Peyer's patch (tissue), 4 donors: ENCODE measurements at regions not wholly inside any gene's neighbourhood (a gene's known extent, or its start where the extent isn't known, plus 50 kb on each side); places are given as distances from the start of the nearest gene placed in this dataset.

Source experiments
- POLR2A ChIP-seq, 2 donors: fragments of 450-650 bp; IDR thresholded peaks; one replicate each; pipeline ENCODE4 v1.5.1; 2017; ENCODE audit warnings: antibody characterized with exemption in 2 of 2, mild to moderate bottlenecking in 2 of 2, moderate library complexity in 2 of 2
- TF ChIP-seq, protein P1 (sequence below), 6 experiments: fragments of 450-650 bp in 4 of 6; fragments of 200-600 bp in 2 of 6; sonication (generic) in 1 of 6; IDR thresholded peaks; one replicate each; pipeline ENCODE4 v1.5.1; 2017 to 2019; ENCODE audit warnings: antibody characterized with exemption in 6 of 6, mild to moderate bottlenecking in 3 of 6, moderate library complexity in 1 of 6

DNA sequence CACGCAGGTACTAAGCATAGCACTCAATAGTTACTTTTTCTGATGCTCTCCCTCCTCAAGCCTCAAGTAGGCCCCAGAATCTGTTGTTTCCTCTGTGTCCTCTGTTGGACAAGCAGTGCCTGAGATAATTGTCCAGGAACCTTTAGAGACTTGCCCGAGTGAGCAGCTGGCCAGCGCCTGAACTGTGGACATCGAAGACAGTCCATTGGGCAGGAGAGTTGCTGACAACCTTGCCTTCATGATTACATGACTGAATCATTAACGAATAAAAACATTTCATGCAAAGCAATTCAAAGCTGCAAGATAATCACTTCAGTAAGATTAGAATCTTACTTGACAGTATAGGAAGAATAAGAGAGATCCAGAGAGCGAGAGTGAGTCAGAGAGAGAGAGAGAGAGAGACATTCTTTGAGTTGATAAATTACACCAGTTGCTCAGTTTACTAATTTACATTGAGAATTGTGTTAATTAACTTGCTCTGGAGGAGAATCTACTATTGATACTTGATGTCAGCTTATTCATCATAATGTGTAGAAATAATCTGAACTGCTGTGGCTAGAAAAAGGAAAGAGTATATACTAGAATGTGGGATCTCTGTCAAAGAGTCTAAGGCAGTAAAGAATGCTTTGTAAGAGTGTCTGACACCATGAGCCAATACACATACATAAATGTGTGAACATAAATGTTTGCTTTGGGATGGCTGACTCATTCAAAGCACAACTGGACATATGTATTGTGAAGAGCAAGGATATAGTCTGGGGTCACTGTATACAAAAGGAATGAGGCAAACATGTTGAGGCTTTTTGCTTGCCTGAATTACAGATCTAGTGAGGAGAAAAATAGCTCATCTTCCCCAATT, 216.0 kb downstream of the ZNF326 start:
- no peak for TF ChIP-seq POLR2A (IDR thresholded peaks at IDR 0.05)
- TF ChIP-seq, protein P1, sequence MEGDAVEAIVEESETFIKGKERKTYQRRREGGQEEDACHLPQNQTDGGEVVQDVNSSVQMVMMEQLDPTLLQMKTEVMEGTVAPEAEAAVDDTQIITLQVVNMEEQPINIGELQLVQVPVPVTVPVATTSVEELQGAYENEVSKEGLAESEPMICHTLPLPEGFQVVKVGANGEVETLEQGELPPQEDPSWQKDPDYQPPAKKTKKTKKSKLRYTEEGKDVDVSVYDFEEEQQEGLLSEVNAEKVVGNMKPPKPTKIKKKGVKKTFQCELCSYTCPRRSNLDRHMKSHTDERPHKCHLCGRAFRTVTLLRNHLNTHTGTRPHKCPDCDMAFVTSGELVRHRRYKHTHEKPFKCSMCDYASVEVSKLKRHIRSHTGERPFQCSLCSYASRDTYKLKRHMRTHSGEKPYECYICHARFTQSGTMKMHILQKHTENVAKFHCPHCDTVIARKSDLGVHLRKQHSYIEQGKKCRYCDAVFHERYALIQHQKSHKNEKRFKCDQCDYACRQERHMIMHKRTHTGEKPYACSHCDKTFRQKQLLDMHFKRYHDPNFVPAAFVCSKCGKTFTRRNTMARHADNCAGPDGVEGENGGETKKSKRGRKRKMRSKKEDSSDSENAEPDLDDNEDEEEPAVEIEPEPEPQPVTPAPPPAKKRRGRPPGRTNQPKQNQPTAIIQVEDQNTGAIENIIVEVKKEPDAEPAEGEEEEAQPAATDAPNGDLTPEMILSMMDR (IDR thresholded peaks at IDR 0.05), result no peak
